CD14-positive monocyte (primary cell): ENCODE measurements at regions not wholly inside any gene's neighbourhood (a gene's known extent, or its start where the extent isn't known, plus 50 kb on each side); places are given as distances from the start of the nearest gene placed in this dataset.

ENCODE experiments used
- DNase-seq, 3 donors: peaks; one replicate each; pipeline ENCODE4 v3.0.0-alpha.2; 2011 to 2022
- H2AFZ ChIP-seq: 2 replicates; pipeline ENCODE4 v1.6.0; 2012; ENCODE audit warnings: mild to moderate bottlenecking, low read depth, low read length, inconsistent platforms; ENCODE audit not compliant: insufficient read depth, poor library complexity, severe bottlenecking
- H3K27ac ChIP-seq, 2 donors: 1 replicate in 1 of 2; 2 replicates in 1 of 2; pipeline ENCODE4 v1.5.1; 2012 to 2013; ENCODE audit warnings: low read length in 2 of 2, control low read depth in 1 of 2, inconsistent platforms in 1 of 2, low read depth in 1 of 2, mild to moderate bottlenecking in 1 of 2
- H3K27me3 ChIP-seq, 2 donors: one replicate each; pipeline versions ENCODE4 v1.6.0 to v1.6.1; 2011 to 2013; ENCODE audit warnings: low read length in 2 of 2; ENCODE audit not compliant: control insufficient read depth in 2 of 2, insufficient read depth in 2 of 2
- H3K36me3 ChIP-seq, 2 donors: replicated peaks in 1 of 2; 1 replicate in 1 of 2; 2 replicates in 1 of 2; pipeline versions ENCODE4 v1.5.1 to v1.6.1; 2012 to 2013; ENCODE audit warnings: low read length in 2 of 2, control low read depth in 1 of 2, inconsistent platforms in 1 of 2, mild to moderate bottlenecking in 1 of 2; ENCODE audit not compliant: insufficient read depth in 2 of 2, control insufficient read depth in 1 of 2
- H3K4me1 ChIP-seq, 2 donors: 1 replicate in 1 of 2; 2 replicates in 1 of 2; pipeline versions ENCODE4 v1.5.1 to v1.6.1; 2012 to 2013; ENCODE audit warnings: low read length in 2 of 2, control low read depth in 1 of 2, inconsistent platforms in 1 of 2, mild to moderate bottlenecking in 1 of 2, moderate library complexity in 1 of 2; ENCODE audit not compliant: insufficient read depth in 2 of 2, control insufficient read depth in 1 of 2
- H3K4me2 ChIP-seq: replicated peaks from 2 replicates; pipeline ENCODE3; 2012; ENCODE audit warnings: low read length, moderate library complexity, mild to moderate bottlenecking; ENCODE audit not compliant: poor library complexity, severe bottlenecking; ENCODE audit errors: extremely low read depth
- H3K4me3 ChIP-seq, 3 experiments: fragments of 200-600 bp in 1 of 3; sonication (generic) in 1 of 3; replicated peaks in 1 of 3; 1 replicate in 2 of 3; 2 replicates in 1 of 3; pipeline ENCODE4 v1.5.1; 2011 to 2013; ENCODE audit warnings: low read length in 3 of 3, mild to moderate bottlenecking in 3 of 3, control low read depth in 2 of 3, low read depth in 2 of 3, inconsistent platforms in 1 of 3, moderate library complexity in 1 of 3
- H3K79me2 ChIP-seq: 2 replicates; pipeline ENCODE4 v1.6.0; 2012; ENCODE audit warnings: mild to moderate bottlenecking, control low read depth, inconsistent platforms, low read length, moderate library complexity; ENCODE audit not compliant: insufficient read depth
- H3K9ac ChIP-seq: 2 replicates; pipeline ENCODE4 v1.6.0; 2017; ENCODE audit warnings: low read length, mild to moderate bottlenecking; ENCODE audit not compliant: insufficient read depth, poor library complexity, severe bottlenecking
- H3K9me3 ChIP-seq, 2 donors: replicated peaks in 1 of 2; 1 replicate in 1 of 2; 2 replicates in 1 of 2; pipeline versions ENCODE4 v1.5.1 to v1.6.1; 2012 to 2013; ENCODE audit warnings: low read length in 2 of 2, control low read depth in 1 of 2; ENCODE audit not compliant: control insufficient read depth in 1 of 2, insufficient read depth in 1 of 2
- H4K20me1 ChIP-seq: 2 replicates; pipeline ENCODE4 v1.6.0; 2012; ENCODE audit warnings: mild to moderate bottlenecking, low read length, control low read depth, moderate library complexity; ENCODE audit not compliant: insufficient read depth
- H3K27ac Mint-ChIP-seq, 7 donors: one replicate each; pipeline ENCODE4 v1.8.0; 2020; ENCODE audit warnings: mild to moderate bottlenecking in 7 of 7, mixed read lengths in 7 of 7, moderate library complexity in 6 of 7, inconsistent platforms in 2 of 7
- H3K27me3 Mint-ChIP-seq, 3 donors: one replicate each; pipeline ENCODE4 v1.8.0; 2021 to 2022; ENCODE audit warnings: low read depth in 3 of 3, mild to moderate bottlenecking in 3 of 3, mixed read lengths in 3 of 3, moderate library complexity in 3 of 3, inconsistent platforms in 1 of 3
- H3K36me3 Mint-ChIP-seq, 2 donors: one replicate each; pipeline ENCODE4 v1.8.0; 2020; ENCODE audit warnings: mixed read lengths in 2 of 2, inconsistent platforms in 1 of 2, mild to moderate bottlenecking in 1 of 2
- H3K4me1 Mint-ChIP-seq: one replicate; pipeline ENCODE4 v1.8.0; 2020; ENCODE audit warnings: mild to moderate bottlenecking, mixed read lengths
- H3K4me3 Mint-ChIP-seq, 2 donors: one replicate each; pipeline ENCODE4 v1.8.0; 2020; ENCODE audit warnings: mild to moderate bottlenecking in 2 of 2, mixed read lengths in 2 of 2, moderate library complexity in 1 of 2
- H3K9me3 Mint-ChIP-seq, 7 donors: one replicate each; pipeline ENCODE4 v1.8.0; 2020 to 2022; ENCODE audit warnings: mixed read lengths in 7 of 7, mild to moderate bottlenecking in 6 of 7, moderate library complexity in 6 of 7, inconsistent platforms in 2 of 7
- WGBS: methylation state at CpG from one replicate; pipeline ENCODE4 v1.1.5; 2013; ENCODE audit warnings: missing lambda C conversion rate; ENCODE audit not compliant: insufficient coverage; 5-methylcytosine and 5-hydroxymethylcytosine counted together
- intact Hi-C, 2 donors: fragments of 100-400 bp; cut with micrococcal nuclease; formaldehyde crosslinking; loops; one replicate each; pipeline versions ENCODE4 v1.15.0 to v1.15.1; 2023
- TF ChIP-seq, protein P1 (sequence below): fragments of 200-600 bp; IDR thresholded peaks from one replicate; pipeline ENCODE4 v1.8.0; 2022; ENCODE audit warnings: antibody characterized with exemption, mild to moderate bottlenecking

- Histone ChIP-seq H3K9ac (no peak overlapping the region), H3K4me2 (peak overlapping the region; percentile 47), H3K27ac (peak overlapping the region in 1 of 2 donors; percentile 61), H3K4me1 (peaks cover 37 to 47% of the 10 kb centered on the region in 2 donors), H3K79me2 (no peaks in the 10 kb centered on the region), H3K27me3 (no peaks in the 10 kb centered on the region), H2AFZ (no peak overlapping the region), H3K9me3 (no peaks in the 10 kb centered on the region), H4K20me1 (no peaks in the 10 kb centered on the region), H3K36me3 (no peaks in the 10 kb centered on the region), H3K4me3 (peak overlapping the region in 1 of 3 experiments; percentile 16)
- Mint-ChIP-seq H3K27ac (peak overlapping the region; percentile 66 to 91 (median 84)), H3K4me3 (no peak overlapping the region), H3K4me1 (peaks cover 43% of the 10 kb centered on the region), H3K36me3 (peaks cover 0 to 2% of the 10 kb centered on the region in 2 donors), H3K27me3 (peaks cover 0 to 2% (median 0%) of the 10 kb centered on the region in 3 donors), H3K9me3 (no peaks in the 10 kb centered on the region)
- TF ChIP-seq, protein P1, sequence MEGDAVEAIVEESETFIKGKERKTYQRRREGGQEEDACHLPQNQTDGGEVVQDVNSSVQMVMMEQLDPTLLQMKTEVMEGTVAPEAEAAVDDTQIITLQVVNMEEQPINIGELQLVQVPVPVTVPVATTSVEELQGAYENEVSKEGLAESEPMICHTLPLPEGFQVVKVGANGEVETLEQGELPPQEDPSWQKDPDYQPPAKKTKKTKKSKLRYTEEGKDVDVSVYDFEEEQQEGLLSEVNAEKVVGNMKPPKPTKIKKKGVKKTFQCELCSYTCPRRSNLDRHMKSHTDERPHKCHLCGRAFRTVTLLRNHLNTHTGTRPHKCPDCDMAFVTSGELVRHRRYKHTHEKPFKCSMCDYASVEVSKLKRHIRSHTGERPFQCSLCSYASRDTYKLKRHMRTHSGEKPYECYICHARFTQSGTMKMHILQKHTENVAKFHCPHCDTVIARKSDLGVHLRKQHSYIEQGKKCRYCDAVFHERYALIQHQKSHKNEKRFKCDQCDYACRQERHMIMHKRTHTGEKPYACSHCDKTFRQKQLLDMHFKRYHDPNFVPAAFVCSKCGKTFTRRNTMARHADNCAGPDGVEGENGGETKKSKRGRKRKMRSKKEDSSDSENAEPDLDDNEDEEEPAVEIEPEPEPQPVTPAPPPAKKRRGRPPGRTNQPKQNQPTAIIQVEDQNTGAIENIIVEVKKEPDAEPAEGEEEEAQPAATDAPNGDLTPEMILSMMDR = no peak
- intact Hi-C loops = loop anchor here in 1 of 2 donors (5.0 kb wide), 1 partner anchor 736 kb away; the partner anchor contains the start of gene GLS
- 65% methylated on average over 2 of the region's 3 CpGs for WGBS
- DNase-seq = peak in 2 of 3 donors; percentile 22 to 44
Observed at GRCh38 chr2:191618046-191618780, 59.7 kb upstream of the NABP1 start.

DNA sequence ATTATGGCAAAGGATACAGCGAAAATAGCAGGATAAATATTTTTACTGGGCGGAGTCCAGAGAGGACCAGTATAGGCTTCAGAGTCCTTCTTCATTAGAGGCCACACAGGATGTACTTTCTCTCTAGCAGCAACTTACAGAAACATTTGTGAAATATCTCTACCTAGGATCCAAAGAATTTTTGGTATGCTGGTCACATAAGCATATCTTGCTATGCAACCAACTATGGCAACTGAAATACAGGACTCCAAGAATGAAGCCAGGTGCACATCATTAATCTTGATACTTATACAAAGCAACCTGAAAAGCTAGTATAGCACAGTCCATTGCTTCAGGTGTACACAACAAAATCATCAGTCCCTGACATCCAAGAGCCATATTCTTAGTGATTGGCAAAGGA is 59.1 kb upstream of the NABP1 start:
- no peak for DNase-seq
- no peaks in the 10 kb centered on the region for H3K27me3 ChIP-seq
- H3K27me3 Mint-ChIP-seq = peaks cover 0 to 2% (median 0%) of the 10 kb centered on the region in 3 donors
- no peaks in the 10 kb centered on the region for H3K9me3 Mint-ChIP-seq
- H3K9ac ChIP-seq = no peak overlapping the region
- H3K4me3 ChIP-seq = no peak overlapping the region
- no peak overlapping the region for H3K4me3 Mint-ChIP-seq
- WGBS = 100% methylated on average over 1 of the region's 2 CpGs
- H3K27ac ChIP-seq = peak overlapping the region in 1 of 2 donors; percentile 61
- no peak overlapping the region for H2AFZ ChIP-seq
- peaks cover 46% of the 10 kb centered on the region for H3K4me1 Mint-ChIP-seq
- no peak overlapping the region for H3K4me2 ChIP-seq
- H3K79me2 ChIP-seq = no peaks in the 10 kb centered on the region
- H4K20me1 ChIP-seq = no peaks in the 10 kb centered on the region
- H3K36me3 ChIP-seq = no peaks in the 10 kb centered on the region
- intact Hi-C loops = loop anchor here in 1 of 2 donors (5.0 kb wide), 1 partner anchor 736 kb away; the partner anchor contains the start of gene GLS
- H3K9me3 ChIP-seq = no peaks in the 10 kb centered on the region
- TF ChIP-seq, protein P1 = no peak
- H3K27ac Mint-ChIP-seq = peak overlapping the region in 3 of 7 donors; percentile 74 to 91 (median 84)
- H3K4me1 ChIP-seq = peaks cover 38 to 51% of the 10 kb centered on the region in 2 donors
- peaks cover 0 to 2% of the 10 kb centered on the region in 2 donors for H3K36me3 Mint-ChIP-seq
